ENCODE measurements at regions not wholly inside any gene's neighbourhood (a gene's known extent, or its start where the extent isn't known, plus 50 kb on each side); places are given as distances from the start of the nearest gene placed in this dataset.

- Histone ChIP-seq H3K36me3 (ENCODE audit: control insufficient read depth in 2 of 2, insufficient read depth in 2 of 2, low read length in 1 of 2) (no peaks in the 10 kb centered on the region), H3K79me2 (ENCODE audit: control insufficient read depth, insufficient read depth, low read length) (no peaks in the 10 kb centered on the region), H3K27ac (ENCODE audit: control insufficient read depth, insufficient read depth) (no peak overlapping the region), H4K20me1 (ENCODE audit: control insufficient read depth, insufficient read depth) (no peaks in the 10 kb centered on the region), H3K9me3 (replicated peaks; ENCODE audit: control insufficient read depth, insufficient read depth, low read length) (peaks cover 4% of the 10 kb centered on the region; the same call in 2 of the 3 replicates), H3K4me1 (ENCODE audit: control insufficient read depth, insufficient read depth, low read length) (no peaks in the 10 kb centered on the region), H3K4me2 (ENCODE audit: control insufficient read depth, insufficient read depth) (no peak overlapping the region), H3K4me3 (no peak overlapping the region), H2AFZ (ENCODE audit: control insufficient read depth, low read depth, low read length) (no peak overlapping the region), H3K27me3 (replicated peaks in 1 of 2; ENCODE audit: control insufficient read depth in 2 of 2, insufficient read depth in 2 of 2, low read length in 1 of 2) (no peaks in the 10 kb centered on the region; a peak in 1 of 4 replicates), H3K9ac (ENCODE audit: control insufficient read depth, insufficient read depth, low read length) (no peak overlapping the region)
- WGBS (ENCODE audit: insufficient coverage, insufficient replicate concordance, low lambda C conversion rate, missing lambda C conversion rate): 40% methylated on average over 5 of the region's 5 CpGs
- in situ Hi-C loops (cut with MboI): no loop called here
- CTCF ChIA-PET: no interaction called here
- DNase-seq (ENCODE audit: low read depth, low spot score) (no peak), ATAC-seq (no peak), FAIRE-seq (no peak)
- intact Hi-C loops (cut with micrococcal nuclease; ENCODE audit: unreplicated experiment): no loop called here
- SMC1A ChIA-PET (ENCODE audit: uncharacterized antibody, unreplicated experiment): no interaction called here
- TF ChIP-seq ASH2L (IDR thresholded peaks at IDR 0.05; ENCODE audit: borderline replicate concordance, low read depth) (no peak), HCFC1 (IDR thresholded peaks at IDR 0.05; ENCODE audit: low read length) (no peak), BRCA1 (IDR thresholded peaks at IDR 0.05; ENCODE audit: low read depth, low read length) (no peak), MEF2A (IDR thresholded peaks at IDR 0.05; ENCODE audit: insufficient read depth, low read depth, low read length) (no peak), IRF4 (IDR thresholded peaks at IDR 0.05; ENCODE audit: low read depth, low read length) (no peak)
- RAD21 ChIA-PET (ENCODE audit: unreplicated experiment): no interaction called here
- POLR2A ChIA-PET: no interaction called here
- no TSS peak for BruUV-seq (replicated peaks)
Measured at GRCh38 chr12:42742716-42743115, 153.2 kb upstream of the PRICKLE1 start.

- SMC1A ChIA-PET (ENCODE audit: uncharacterized antibody, unreplicated experiment): no interaction called here
- 36% methylated on average over 7 of the region's 7 CpGs for WGBS (ENCODE audit: insufficient coverage, insufficient replicate concordance, low lambda C conversion rate, missing lambda C conversion rate)
- TF ChIP-seq REST (IDR thresholded peaks at IDR 0.05; ENCODE audit: low read depth, low read length): no peak
- no peak for TF ChIP-seq NFXL1 (IDR thresholded peaks at IDR 0.05; ENCODE audit: borderline replicate concordance)
- TF ChIP-seq TCF7 (IDR thresholded peaks at IDR 0.05; ENCODE audit: borderline replicate concordance): no peak
- TF ChIP-seq PKNOX1 (IDR thresholded peaks at IDR 0.05): no peak
Measured at GRCh38 chr12:42741771-42742510, 152.4 kb upstream of the PRICKLE1 start.

More at GRCh38 chr12:42741771-42742510, 152.4 kb upstream of the PRICKLE1 start:
- DNase-seq (ENCODE audit: low read depth, low spot score) (no peak), ATAC-seq (no peak), FAIRE-seq (no peak)
- CTCF ChIA-PET: interaction anchor here (0.6 kb wide), 1 partner anchor 529 kb away, joined by 4 read pairs; no protein-coding TSS in a partner anchor
- Histone ChIP-seq H3K4me3 (no peak overlapping the region), H3K79me2 (ENCODE audit: control insufficient read depth, insufficient read depth, low read length) (no peaks in the 10 kb centered on the region), H3K36me3 (ENCODE audit: control insufficient read depth in 2 of 2, insufficient read depth in 2 of 2, low read length in 1 of 2) (no peaks in the 10 kb centered on the region), H3K27ac (ENCODE audit: control insufficient read depth, insufficient read depth) (no peak overlapping the region), H3K9ac (ENCODE audit: control insufficient read depth, insufficient read depth, low read length) (no peak overlapping the region), H3K4me2 (ENCODE audit: control insufficient read depth, insufficient read depth) (no peak overlapping the region), H3K27me3 (replicated peaks in 1 of 2; ENCODE audit: control insufficient read depth in 2 of 2, insufficient read depth in 2 of 2, low read length in 1 of 2) (no peaks in the 10 kb centered on the region; a peak in 1 of 4 replicates), H2AFZ (ENCODE audit: control insufficient read depth, low read depth, low read length) (no peak overlapping the region), H3K4me1 (ENCODE audit: control insufficient read depth, insufficient read depth, low read length) (no peaks in the 10 kb centered on the region), H3K9me3 (replicated peaks; ENCODE audit: control insufficient read depth, insufficient read depth, low read length) (peaks cover 4% of the 10 kb centered on the region; the same call in 2 of the 3 replicates), H4K20me1 (ENCODE audit: control insufficient read depth, insufficient read depth) (no peaks in the 10 kb centered on the region)
- BruUV-seq (replicated peaks): no TSS peak
- in situ Hi-C loops (cut with MboI) (no loop called here), intact Hi-C loops (cut with micrococcal nuclease; ENCODE audit: unreplicated experiment) (no loop called here)
- RAD21 ChIA-PET (ENCODE audit: unreplicated experiment): no interaction called here
- POLR2A ChIA-PET: no interaction called here

All from GM12878 (cell line).